ENCODE measurements at regions not wholly inside any gene's neighbourhood (a gene's known extent, or its start where the extent isn't known, plus 50 kb on each side); places are given as distances from the start of the nearest gene placed in this dataset.

- intact Hi-C loops (cut with DNase I) = no loop called here
- H3K27ac ChIP-seq = no peak overlapping the region
- DNase-seq (no peak), ATAC-seq (no peak)
- H3K27me3 ChIP-seq = no peaks in the 10 kb centered on the region
- H3K4me3 ChIP-seq = no peak overlapping the region
- H3K4me1 ChIP-seq = no peaks in the 10 kb centered on the region
- H3K9me3 ChIP-seq = peaks cover 0 to 1% of the 10 kb centered on the region in 2 donors
- no peak for TF ChIP-seq CTCF (IDR thresholded peaks at IDR 0.05)
- H3K36me3 ChIP-seq = no peaks in the 10 kb centered on the region
Measured at GRCh38 chr3:35492841-35493240, 146.5 kb upstream of the ARPP21 start.

DNA sequence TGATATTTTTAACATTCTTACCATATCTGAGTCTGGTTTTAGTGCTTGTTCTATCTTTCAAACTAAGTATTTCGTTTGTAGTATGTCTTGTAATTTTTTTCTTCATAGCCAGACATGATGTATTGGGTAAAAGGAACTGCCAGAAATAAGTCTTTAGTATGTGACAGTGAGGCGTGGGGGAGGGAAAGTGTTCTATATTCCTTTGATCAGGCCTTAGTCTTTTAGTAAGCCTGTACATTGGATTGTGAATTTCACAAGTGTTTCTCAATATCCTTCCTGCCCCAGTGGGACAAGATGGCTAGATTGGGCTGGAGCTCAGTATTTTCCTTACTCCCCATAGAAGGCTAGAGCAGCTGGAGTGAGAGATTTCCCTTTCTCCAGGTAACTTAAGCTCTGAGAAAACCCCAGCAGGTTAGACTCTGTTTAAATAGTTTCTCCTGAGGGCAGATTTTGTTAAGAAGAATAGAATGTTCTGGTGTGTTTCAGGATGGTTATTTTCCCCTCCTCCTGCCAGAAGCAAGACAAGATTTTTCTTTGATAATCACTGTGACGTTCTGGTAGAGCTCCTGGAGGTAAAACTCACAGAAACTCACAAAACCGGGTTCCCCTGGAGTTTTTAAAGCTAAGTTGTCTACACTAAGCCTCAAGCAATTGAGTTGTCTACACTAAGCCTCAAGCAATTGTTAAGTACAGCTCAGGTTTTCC, 140.7 kb upstream of the ARPP21 start:
- Histone ChIP-seq H3K36me3 (no peaks in the 10 kb centered on the region), H3K4me1 (no peaks in the 10 kb centered on the region), H3K27me3 (no peaks in the 10 kb centered on the region), H3K4me3 (no peak overlapping the region), H3K9me3 (peaks cover 0 to 1% of the 10 kb centered on the region in 2 donors), H3K27ac (no peak overlapping the region)
- ATAC-seq = no peak
- DNase-seq = no peak
- no peak for TF ChIP-seq CTCF (IDR thresholded peaks at IDR 0.05)
- intact Hi-C loops (cut with DNase I) = no loop called here

- DNase-seq (no peak), ATAC-seq (no peak)
- H3K27ac ChIP-seq = no peak overlapping the region
- no peak for TF ChIP-seq CTCF (IDR thresholded peaks at IDR 0.05)
- H3K36me3 ChIP-seq = no peaks in the 10 kb centered on the region
- H3K4me3 ChIP-seq = no peak overlapping the region
- H3K4me1 ChIP-seq = no peaks in the 10 kb centered on the region
- H3K27me3 ChIP-seq = no peaks in the 10 kb centered on the region
- H3K9me3 ChIP-seq = peaks cover 0 to 2% of the 10 kb centered on the region in 2 donors
- intact Hi-C loops (cut with DNase I) = no loop called here
Measured at GRCh38 chr3:35500641-35501350, 138.5 kb upstream of the ARPP21 start.

GRCh38 chr3:35502699-35503098, 136.6 kb upstream of the ARPP21 start:
- ATAC-seq (no peak), DNase-seq (no peak)
- Histone ChIP-seq H3K9me3 (peaks cover 0 to 5% of the 10 kb centered on the region in 2 donors), H3K4me3 (no peak overlapping the region), H3K27me3 (no peaks in the 10 kb centered on the region), H3K27ac (no peak overlapping the region), H3K4me1 (no peaks in the 10 kb centered on the region), H3K36me3 (no peaks in the 10 kb centered on the region)
- intact Hi-C loops (cut with DNase I) = no loop called here
- TF ChIP-seq CTCF (IDR thresholded peaks at IDR 0.05) = no peak

DNA sequence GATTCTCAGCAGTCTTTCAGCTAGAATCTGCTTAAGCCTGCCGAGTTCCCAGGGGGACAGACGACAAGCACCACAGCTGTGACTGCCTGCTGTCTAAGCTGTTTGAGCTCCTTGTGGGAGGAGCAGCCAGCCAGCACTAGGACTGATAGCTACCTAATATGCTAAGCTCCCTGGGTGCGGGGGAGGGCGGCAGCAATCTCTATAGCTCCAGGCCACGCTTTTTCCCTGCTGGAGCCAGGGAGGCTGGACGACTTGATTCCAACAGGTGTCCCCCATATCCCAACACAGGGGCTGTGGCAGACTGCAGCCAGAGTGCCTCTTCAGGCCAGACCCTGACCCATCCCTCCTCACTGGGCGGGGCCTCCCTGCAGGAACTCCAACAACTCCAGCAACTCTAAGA, 134.1 kb upstream of the ARPP21 start:
- no peaks in the 10 kb centered on the region for H3K36me3 ChIP-seq
- intact Hi-C loops (cut with DNase I) = no loop called here
- no peak for ATAC-seq
- peaks cover 0 to 5% of the 10 kb centered on the region in 2 donors for H3K9me3 ChIP-seq
- H3K4me1 ChIP-seq = no peaks in the 10 kb centered on the region
- peak in 1 of 4 donors; percentile 39 for DNase-seq
- H3K27ac ChIP-seq = no peak overlapping the region
- no peak overlapping the region for H3K4me3 ChIP-seq
- TF ChIP-seq CTCF (IDR thresholded peaks at IDR 0.05) = no peak
- no peaks in the 10 kb centered on the region for H3K27me3 ChIP-seq

Data from left lung (tissue), 4 donors.